ENCODE measurements at regions not wholly inside any gene's neighbourhood (a gene's known extent, or its start where the extent isn't known, plus 50 kb on each side); places are given as distances from the start of the nearest gene placed in this dataset.

- intact Hi-C loops (cut with DNase I) = no loop called here
- ATAC-seq (no peak), DNase-seq (no peak)
- Histone ChIP-seq H3K4me3 (no peak overlapping the region), H3K27ac (no peak overlapping the region), H3K27me3 (no peaks in the 10 kb centered on the region), H3K4me1 (no peaks in the 10 kb centered on the region), H3K9me3 (no peaks in the 10 kb centered on the region), H3K36me3 (no peaks in the 10 kb centered on the region)
- no peak for TF ChIP-seq CTCF (IDR thresholded peaks at IDR 0.05)
Measured at GRCh38 chr1:14321422-14321821, 277.1 kb upstream of the KAZN start.

DNA sequence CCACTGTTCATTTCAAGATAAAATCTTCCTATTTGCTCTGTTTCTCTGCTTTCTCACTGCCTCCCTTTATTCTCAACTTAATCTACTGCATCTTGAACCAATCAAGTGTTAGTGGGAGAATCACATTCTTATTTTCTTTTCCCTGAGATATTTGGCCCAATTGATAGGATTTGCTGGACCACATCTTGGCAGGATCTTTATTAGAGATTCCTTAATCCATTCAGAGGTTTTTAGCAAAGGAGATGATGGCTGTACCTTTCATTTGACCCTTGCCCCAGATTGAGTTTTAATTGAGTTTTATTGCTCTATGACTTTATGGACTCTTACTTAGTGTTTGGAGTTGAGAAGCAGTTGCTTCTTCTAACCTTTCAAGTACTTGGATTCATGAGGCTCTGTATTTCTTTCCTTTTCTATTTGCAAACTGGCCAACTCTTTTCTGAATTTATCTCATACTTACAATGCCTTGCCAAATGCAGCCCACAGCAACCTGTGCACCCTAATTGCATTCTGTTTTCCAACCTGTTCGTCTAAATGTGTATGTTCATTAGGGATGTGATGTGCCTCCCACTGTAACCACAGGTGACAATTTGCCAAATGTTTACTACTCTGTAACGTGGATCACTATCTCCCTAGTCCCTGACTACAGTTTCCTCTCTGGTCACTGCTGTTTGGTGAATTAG is 274.8 kb upstream of the KAZN start:
- no peak overlapping the region for H3K27ac ChIP-seq
- intact Hi-C loops (cut with DNase I) = no loop called here
- no peak overlapping the region for H3K4me3 ChIP-seq
- no peak for ATAC-seq
- no peak for DNase-seq
- no peak for TF ChIP-seq CTCF (IDR thresholded peaks at IDR 0.05)
- H3K27me3 ChIP-seq = no peaks in the 10 kb centered on the region
- H3K36me3 ChIP-seq = no peaks in the 10 kb centered on the region
- H3K9me3 ChIP-seq = no peaks in the 10 kb centered on the region
- no peaks in the 10 kb centered on the region for H3K4me1 ChIP-seq

DNA sequence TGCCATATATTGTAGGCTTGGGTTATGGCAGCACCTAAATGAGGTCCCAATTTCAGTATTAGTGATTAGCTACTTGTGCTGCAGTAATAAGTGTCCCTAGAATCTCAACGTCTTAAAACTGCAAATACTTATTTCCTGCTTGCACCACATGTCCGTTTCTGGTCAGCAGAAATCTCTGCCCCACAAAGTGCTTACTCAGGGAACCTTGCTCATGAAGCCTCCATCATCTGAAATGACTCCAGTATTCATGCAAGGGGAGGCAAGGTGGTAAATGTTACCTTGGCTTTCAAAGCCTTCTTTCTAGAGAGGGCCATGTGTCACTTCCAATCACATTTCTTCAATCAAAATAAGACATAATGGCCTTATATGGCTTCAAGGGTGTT is 274.2 kb upstream of the KAZN start:
- H3K27ac ChIP-seq = no peak overlapping the region
- H3K4me1 ChIP-seq = no peaks in the 10 kb centered on the region
- H3K4me3 ChIP-seq = no peak overlapping the region
- intact Hi-C loops (cut with DNase I) = no loop called here
- ATAC-seq (no peak), DNase-seq (no peak)
- H3K9me3 ChIP-seq = no peaks in the 10 kb centered on the region
- no peak for TF ChIP-seq CTCF (IDR thresholded peaks at IDR 0.05)
- H3K27me3 ChIP-seq = no peaks in the 10 kb centered on the region
- H3K36me3 ChIP-seq = no peaks in the 10 kb centered on the region

GRCh38 chr1:14326857-14327256 is 271.6 kb upstream of the KAZN start:
- DNase-seq (no peak), ATAC-seq (peak; percentile 59)
- Histone ChIP-seq H3K36me3 (no peaks in the 10 kb centered on the region), H3K4me1 (no peaks in the 10 kb centered on the region), H3K9me3 (no peaks in the 10 kb centered on the region), H3K27ac (no peak overlapping the region), H3K27me3 (no peaks in the 10 kb centered on the region), H3K4me3 (no peak overlapping the region)
- no peak for TF ChIP-seq CTCF (IDR thresholded peaks at IDR 0.05)
- intact Hi-C loops (cut with DNase I) = no loop called here

DNA sequence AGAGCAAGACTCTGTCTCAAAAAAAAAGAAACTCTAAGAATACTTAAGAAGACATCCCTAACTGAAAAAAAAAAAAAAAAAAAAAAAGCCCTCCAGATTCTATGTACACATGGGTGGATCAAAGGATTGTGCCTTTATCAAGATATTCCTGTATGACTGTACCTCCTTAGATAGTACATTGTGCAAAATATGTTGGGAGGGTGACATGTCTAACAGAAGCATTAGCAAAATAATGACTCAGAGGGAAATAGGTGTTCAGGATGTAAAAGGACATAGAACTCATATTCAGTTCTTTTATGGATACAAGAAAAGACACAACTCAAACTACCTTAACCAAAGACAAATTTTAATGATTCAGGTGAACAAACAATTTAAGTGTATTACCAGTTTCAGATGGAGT is 269.8 kb upstream of the KAZN start:
- intact Hi-C loops (cut with DNase I) = no loop called here
- no peaks in the 10 kb centered on the region for H3K9me3 ChIP-seq
- H3K27ac ChIP-seq = no peak overlapping the region
- ATAC-seq (no peak), DNase-seq (no peak)
- no peak for TF ChIP-seq CTCF (IDR thresholded peaks at IDR 0.05)
- no peak overlapping the region for H3K4me3 ChIP-seq
- H3K4me1 ChIP-seq = no peaks in the 10 kb centered on the region
- no peaks in the 10 kb centered on the region for H3K27me3 ChIP-seq
- no peaks in the 10 kb centered on the region for H3K36me3 ChIP-seq

DNA sequence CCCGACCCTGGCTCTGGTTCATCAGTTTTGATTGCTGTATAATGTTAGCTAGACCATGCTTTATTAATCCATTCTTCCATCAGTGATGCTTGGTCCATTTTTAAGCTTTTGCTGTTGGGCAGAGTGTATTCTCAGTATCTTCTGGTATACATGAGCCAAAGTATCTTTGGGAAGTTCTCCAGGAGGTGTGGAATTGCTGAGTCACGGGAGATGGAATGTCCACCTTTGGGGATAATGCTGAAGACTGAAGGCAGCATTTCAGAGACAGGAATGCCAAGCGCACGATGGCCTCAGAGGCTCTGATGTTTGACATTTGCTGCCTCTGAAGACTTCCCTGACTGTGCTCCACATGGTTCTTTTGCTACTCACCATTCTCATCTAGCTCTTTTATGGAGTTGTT is 266.3 kb upstream of the KAZN start:
- intact Hi-C loops (cut with DNase I) = no loop called here
- TF ChIP-seq CTCF (IDR thresholded peaks at IDR 0.05) = no peak
- Histone ChIP-seq H3K36me3 (no peaks in the 10 kb centered on the region), H3K27me3 (no peaks in the 10 kb centered on the region), H3K9me3 (no peaks in the 10 kb centered on the region), H3K27ac (no peak overlapping the region), H3K4me3 (no peak overlapping the region), H3K4me1 (no peaks in the 10 kb centered on the region)
- DNase-seq = no peak
- no peak for ATAC-seq

Measured in upper lobe of right lung (tissue), 1 donor.